Heart left ventricle (tissue), 13 donors: ENCODE measurements at regions not wholly inside any gene's neighbourhood (a gene's known extent, or its start where the extent isn't known, plus 50 kb on each side); places are given as distances from the start of the nearest gene placed in this dataset.

Experiments used
- CTCF ChIP-seq, 12 donors: fragments of 200-600 bp; sonication (generic) in 4 of 12; IDR thresholded peaks; one replicate each; pipeline versions ENCODE4 v1.5.0 to v1.8.0; 2018 to 2022; ENCODE audit warnings: antibody characterized with exemption in 12 of 12, mild to moderate bottlenecking in 5 of 12
- POLR2A ChIP-seq, 2 donors: fragments of 450-650 bp; IDR thresholded peaks; one replicate each; pipeline ENCODE4 v1.6.1; 2017; ENCODE audit warnings: antibody characterized with exemption in 2 of 2, mild to moderate bottlenecking in 2 of 2, moderate library complexity in 2 of 2
- donor health status: ischemic (EF 13 %, LVEDD 7.1; RV severe dilation, severe dysfunction).
- donor health status: DM: no; HTN: yes; CAD: no.
- donor health status: DM: no; HTN: no; CAD: no.
- donor health status: ischemic (EF 25% LVEDD 6.9; RV normal size, moderate dysfunction).
- donor health status: ischemic (EF 25% LVEDD 5.7; RV mildly dilated, moderate dysfunction).
- donor health status: ischemic (EF 35%, LVEDD 5.7; RV mildly dilated, moderate dysfunction).
- donor health status: nonischemic (EF 11% LVEDD 7.7; RV severe dilation, severe dysfunction).
- donor health status: DM: yes; HTN: yes; CAD: no.
- donor health status: PGD.
- donor health status: ischemic (EF 29% LVEDD 5.4; RV normal size, mild dysfunction).
- donor health status: nonischemic (EF 23%, LVEDD 6.1; RV moderate dilation, normal function).

DNA sequence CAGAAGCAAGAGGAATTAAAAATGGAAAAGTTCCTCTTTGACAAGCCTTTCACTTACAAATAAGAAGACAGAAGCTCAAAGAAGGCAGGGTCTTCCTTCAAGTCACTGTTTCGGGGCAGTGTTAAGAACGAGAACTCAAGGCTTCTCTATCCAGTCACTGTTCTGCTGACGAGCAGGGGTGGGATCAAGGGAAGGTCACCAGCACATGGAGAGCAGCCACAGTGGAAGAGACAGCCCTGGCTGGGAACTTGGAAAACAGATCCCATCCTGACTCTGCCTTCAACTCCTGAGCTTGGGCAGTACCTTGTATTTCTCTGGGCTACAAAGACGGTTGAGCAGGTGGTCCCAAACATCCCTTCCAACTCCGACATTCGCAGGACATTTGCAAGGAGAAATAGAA is 111.5 kb upstream of the LPP start:
- TF ChIP-seq CTCF (IDR thresholded peaks at IDR 0.05) (no peak), POLR2A (IDR thresholded peaks at IDR 0.05) (no peak)
